HG02973 (cell line): ENCODE measurements at regions not wholly inside any gene's neighbourhood (a gene's known extent, or its start where the extent isn't known, plus 50 kb on each side); places are given as distances from the start of the nearest gene placed in this dataset.
"Not testable (repeated sequence)": the region's sequence is repeated elsewhere in the genome, so short reads cannot be mapped to it uniquely, and the experiment has no call there.

ENCODE experiments used
- ATAC-seq: cut with Tn5 transposase; IDR thresholded peaks from one replicate; pipeline ENCODE4 v1.9.1; 2021; ENCODE audit warnings: moderate library complexity; ENCODE audit not compliant: unreplicated experiment

DNA sequence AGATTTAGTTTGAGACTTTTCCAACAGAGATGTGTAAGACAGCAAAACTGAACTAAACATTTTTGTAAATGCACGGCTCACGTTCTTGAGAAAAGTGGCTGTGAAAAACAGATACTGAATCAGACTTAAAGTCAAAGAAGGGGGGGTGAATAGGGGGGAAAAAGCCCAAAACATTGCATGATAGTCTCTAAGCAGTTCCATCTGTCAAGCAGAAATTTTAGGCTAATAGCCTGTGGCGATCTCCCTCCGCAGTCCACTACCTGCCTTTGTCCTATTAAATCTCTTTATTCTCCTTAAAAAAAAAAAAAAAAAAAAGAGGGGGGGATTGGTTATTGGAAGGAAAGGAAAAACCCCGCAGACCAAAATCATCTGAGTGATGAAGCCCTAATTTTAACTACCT, 217.6 kb upstream of the NFIA start:
- no peak for ATAC-seq

DNA sequence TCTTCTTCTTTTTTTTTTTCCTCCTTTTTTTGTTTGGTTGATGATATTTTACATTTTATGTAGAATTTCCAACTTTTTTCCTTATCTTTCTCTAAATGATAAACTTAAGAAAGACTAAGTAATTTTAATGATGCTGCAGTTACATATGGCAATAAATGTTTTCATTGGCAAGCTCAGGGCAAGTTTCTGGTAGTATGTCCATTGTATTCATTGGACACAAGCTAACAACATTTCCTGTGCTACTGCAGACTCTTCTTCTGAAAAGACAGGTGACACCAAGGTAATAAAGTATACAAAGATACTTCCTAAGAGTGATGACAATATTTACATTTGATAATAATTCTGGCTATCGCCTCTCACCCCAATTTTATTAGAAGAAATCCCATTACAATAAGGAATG, 219.2 kb upstream of the NFIA start:
- ATAC-seq = no peak

DNA sequence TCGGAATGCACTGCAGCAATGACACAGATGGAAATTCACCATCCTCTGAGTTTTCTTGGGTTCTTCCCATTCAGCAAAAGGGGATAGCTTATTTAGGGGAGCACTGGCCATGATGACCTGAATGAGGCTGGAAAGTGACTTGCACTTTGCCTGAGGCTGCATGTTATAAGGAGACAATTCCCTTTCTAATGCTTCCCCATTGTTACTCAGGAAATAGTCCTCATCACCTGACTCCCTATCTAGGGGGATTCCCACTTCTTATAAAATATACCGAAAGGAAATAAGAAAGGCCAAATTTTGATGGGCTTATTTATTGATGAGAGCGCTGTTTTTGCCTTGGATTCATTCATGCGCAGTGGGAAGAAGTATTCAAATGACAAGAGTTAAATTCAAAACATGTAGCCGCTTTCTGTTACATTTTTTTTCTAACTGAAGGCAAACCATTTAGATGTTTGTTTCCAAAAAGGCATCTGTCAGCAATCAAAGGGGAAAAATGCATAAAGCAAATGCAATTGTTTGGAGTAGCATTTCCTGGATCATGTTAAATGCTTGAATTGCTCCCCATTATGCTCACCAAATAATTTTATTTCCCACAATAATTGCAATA, 220.3 kb upstream of the NFIA start:
- ATAC-seq = no peak

DNA sequence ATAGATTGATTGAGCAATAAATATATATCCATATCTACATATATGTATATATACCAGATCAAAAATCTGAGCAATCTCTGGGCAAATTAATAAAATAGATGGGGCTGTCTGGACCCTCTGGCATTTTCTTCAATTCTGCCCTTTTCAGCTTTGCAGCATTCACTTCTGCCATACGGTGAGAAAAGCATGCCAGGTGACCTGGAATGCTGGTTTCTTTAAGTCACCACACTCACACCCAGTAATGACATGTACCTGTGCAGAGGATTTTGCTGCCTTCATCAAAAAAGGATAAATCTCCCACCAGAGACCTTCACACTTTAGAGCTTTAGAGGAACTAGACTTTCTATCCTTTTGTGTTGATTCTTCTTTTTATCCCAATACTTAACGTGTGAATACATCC, 223.2 kb upstream of the NFIA start:
- no peak for ATAC-seq

DNA sequence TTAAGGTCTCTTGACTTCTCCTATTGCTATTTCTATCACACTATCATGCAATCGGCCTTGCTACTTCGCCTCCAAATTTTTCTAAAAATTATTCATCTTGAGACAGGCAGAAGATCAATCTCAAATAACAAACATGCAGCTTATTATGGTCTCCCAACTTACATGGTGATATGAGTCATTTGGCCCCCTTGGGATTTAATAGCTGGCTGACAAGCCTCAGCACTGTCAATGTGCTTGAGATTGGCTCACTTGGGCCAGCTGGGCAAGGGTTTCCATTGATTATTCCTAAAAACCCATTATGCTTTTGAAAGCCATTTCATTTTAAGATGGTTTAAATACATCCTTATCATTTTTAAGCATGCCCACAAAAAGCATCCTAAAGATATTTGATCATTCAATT, 224.5 kb upstream of the NFIA start:
- ATAC-seq = no peak

DNA sequence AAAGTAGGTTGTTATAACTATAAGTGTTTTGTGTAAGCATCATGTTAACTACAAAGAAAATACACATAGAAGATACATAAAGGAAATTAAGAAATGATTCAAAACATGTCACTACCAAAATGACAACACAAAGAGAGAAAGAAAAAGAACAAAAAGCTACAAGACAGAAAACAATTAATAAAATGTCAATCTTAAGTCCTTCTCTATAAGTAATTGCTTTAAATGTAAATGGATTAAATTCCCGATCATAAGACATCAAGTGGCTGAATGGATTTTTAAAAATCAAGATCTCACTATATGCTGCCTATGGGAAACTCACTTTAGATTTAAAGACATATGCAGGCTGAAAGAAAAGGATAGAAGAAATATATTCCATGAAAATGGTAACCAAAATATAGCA, 232.3 kb upstream of the NFIA start:
- ATAC-seq = no peak

DNA sequence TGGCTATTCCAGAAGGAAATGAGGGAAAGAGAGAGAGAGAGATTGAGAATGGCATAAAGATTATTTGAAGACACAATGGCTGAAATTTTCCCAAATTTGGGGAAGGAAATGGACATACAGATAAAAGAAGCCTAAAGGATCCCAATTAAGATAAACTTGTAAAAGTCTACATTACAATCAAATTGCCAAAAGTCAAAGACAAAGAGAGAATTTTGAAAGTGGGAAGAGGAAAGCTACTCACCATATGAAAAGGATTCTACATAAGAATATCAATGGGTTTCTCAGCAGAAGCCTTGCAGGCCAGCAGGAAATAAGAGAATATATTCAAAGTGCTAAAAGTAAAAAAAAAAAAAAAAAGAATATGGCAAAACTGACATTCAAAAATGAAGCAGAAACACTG, 233.0 kb upstream of the NFIA start:
- ATAC-seq = no peak

DNA sequence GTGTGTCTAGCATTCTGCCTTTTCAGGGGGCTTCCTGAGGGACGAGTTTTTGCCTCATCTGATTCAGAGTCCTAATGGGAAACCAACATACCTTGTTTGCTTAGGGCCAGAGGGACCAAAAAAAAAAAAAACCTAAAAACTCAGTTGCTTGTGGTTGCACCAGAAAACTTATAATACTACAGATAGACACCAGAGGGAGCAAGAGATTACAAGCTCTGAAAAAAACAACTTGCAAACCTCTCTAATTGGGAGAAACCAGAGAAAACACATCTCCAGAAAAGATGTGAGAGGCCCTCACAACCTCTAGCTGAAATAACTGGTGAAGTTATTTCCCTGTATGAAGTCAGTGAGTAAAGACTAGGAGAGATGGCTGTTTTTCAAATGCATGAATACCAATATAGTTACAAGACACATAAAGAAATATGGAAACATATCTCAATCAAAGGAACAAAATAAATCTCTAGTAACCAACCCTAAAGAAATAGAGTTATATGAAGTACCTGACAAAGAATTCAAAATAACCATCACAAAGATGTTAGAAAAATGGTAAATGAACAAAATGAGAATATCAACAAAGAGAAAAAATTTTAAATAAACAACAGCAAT, 233.7 kb upstream of the NFIA start:
- no peak for ATAC-seq

DNA sequence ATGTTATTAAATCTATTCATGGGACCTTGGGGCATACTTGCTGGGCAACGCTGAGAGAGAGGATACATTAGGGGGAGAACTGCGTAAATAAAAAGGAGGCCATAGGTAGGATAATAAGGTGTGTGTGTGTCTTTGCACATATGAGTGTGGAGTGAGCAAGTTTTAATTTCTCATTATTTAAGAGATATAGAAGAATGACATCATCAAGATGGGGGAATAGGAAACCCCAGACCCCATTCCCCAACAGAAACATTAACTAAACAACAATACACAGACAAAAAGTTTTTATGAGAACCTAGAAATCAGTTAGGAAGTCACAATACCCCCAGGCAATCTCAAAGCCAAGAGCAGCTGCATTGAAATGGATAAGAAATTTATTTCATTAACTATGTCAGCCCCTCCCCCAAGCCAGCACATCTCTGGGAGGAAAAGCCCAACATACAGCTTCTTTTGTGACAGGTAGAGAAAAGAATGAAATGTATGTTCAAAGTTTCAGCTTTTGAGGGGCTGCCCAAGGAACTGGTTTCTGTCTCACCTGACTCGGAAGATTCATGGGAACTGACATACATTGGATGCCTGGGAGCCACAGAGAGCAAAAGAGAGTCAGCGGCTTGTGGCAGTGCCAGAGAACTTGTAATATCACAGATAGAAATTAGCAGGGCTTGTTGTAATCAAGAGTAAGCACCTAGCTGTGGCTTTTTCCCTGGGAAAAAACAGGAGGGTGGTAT, 234.3 kb upstream of the NFIA start:
- no peak for ATAC-seq

DNA sequence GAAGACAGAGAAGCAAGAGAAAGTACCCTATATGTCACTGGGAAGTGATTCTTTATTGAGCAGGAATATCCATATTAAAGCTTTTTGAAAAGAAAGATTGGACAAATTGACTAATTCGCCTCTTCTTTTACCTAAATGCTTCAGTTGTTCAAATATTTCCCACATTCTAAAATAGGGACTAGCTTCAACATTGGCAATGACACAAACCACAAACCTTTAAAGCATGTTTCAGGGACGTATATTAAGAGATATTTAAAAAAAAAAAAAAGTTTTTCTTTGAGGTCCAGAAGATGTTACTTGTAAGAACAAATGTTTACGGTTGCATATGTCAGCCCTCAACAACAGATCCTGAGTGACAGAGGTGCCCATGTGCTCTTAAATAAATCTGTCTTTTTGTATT, 235.0 kb upstream of the NFIA start:
- no peak for ATAC-seq

DNA sequence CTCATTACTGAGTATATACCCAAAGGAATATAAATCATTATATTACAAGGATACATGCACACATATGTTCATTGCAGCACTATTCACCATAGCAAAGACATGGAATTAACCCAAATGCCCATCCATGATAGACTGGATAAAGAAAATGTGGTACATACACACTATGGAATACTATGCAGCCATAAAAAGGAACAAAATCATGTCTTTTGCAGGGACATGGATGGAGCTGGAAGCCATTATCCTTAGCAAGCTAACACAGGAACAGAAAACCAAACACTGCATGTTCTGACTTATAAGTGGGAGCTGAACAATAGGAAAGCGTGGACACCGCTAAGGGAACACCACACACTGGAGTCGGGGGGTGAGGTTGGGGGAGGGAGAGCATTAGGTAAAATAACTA, 236.7 kb upstream of the NFIA start:
- not testable (repeated sequence) for ATAC-seq

DNA sequence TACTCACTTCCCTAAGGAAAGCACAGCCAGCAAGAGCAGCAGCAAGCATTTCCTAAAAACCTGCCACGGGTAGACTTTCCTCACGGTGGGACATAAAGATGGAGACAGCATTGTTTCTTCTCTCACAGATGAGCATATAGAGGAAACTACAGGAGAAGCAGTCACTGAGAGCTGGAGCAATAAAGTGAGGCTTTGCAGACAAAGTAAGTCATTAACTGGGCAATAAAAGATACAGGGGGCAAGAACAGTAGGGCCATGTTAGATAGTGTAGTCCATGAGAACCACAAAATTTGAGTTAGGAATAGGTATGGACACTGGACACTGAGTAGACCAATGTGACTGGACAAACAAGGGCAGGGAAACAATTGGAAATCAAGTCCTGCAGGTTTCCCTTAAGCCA, 240.1 kb upstream of the NFIA start:
- no peak for ATAC-seq

DNA sequence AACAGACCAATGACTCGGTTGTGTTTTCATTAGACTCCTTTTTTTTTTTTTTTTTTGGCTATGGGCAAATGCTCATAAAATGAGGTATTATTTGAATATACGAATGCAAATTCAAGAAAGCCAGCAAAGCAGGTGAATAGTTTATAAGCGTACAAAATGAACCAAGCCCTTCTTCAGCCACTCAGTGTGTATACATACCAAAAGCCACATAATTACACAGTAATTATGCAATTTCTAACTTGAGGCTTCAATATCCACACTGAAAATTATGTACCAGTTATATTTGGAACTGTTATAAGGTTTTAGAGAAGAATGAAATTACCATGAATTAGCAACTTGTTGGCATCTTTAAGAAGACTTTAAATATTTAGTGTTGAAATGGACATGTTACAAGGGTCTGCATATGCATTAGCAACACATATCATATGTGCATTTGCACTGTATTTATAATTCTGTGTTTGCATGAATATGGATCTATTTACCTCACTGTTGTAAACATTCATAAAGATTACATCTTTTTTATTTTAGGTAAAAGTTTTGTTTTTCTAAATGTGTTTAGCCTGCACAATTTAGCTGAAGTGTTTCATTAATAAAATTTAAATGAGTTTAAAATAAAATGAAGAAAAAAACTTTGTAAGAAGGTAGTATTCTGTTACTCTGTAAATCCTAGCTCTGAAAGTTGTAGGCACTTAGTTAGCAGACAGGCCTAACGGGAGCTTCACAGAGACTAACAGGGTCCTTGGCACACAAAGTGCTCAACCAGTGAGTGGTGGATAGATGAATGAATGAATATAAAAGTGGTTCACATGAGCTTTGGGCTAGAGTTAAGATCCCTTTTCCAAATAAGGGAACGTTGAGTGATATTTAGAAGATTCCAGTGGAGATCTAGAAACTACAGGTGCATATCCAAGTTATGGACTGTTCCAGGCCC, 241.0 kb upstream of the NFIA start:
- ATAC-seq = no peak

DNA sequence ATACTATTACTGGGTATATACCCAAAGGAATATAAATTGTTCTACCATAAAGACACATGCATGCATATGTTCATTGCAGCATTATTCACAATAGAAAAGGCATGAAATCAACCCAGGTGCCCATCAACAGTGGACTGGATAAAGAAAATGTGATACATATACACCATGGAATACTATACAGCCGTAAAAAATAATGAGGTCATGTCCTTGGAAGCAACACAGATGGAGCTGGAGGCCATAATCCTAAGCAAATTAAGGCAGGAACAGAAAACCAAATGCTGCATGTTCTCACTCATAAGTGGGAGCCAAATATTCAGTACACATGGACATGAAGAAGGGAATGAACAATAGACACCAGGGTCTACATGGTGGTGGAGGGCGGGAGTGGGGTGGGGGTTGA, 241.9 kb upstream of the NFIA start:
- not testable (repeated sequence) for ATAC-seq

DNA sequence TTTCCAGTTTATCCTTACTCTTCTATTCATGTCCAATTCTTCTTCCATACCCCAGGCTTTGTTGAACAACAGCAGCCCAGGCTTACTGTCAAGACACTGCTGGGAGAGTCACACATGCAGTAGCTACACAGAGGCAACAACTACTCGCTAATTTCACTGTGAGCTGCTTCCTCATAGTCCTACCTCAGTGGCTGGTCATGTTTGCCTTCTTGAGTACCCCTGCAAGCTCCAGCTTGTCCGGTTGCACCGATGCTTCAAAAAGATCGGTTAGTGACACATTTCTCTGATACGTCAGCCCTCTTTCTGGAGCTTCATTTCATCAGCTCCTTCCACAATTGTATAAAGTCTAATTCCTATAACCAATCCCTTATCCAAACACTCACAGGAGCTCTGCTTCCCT, 246.7 kb upstream of the NFIA start:
- ATAC-seq = no peak

DNA sequence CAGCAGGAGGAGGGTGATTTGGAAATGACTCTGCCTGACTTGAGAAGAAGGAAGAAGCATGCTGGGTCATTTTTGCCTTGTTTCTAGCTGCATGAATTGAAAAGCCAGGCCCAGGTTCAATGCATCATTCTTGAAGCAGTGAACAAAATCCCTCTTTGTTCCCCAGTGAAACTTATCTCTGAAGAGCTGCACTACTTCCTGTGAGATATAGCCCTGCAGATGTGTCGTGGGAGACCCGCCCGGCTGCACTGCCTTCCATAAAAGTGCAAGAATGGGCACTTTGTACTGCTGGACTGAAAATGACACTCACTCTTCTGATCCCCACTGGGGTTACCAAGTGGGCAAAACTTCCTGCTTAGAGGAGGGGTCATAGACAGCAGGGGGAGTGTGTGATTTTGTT, 249.2 kb upstream of the NFIA start:
- no peak for ATAC-seq

DNA sequence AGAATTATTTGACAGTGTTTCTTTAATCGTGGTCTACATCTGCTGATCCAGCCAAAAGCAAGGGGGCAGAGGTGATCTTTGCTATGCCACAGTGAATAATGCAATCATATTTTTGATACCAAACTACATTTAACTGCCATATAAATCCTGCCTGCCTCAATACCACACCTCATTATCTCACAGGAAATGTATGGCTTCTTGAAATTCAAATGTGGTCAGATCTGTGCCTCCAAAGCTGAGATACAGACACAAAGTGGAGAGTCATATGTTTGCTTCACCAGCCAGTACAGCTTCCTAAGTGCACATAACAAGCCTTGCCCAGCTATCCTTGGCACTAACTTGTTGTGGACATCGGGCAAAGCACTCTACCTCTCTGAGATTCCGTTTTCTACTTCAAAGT, 250.0 kb upstream of the NFIA start:
- ATAC-seq = no peak

DNA sequence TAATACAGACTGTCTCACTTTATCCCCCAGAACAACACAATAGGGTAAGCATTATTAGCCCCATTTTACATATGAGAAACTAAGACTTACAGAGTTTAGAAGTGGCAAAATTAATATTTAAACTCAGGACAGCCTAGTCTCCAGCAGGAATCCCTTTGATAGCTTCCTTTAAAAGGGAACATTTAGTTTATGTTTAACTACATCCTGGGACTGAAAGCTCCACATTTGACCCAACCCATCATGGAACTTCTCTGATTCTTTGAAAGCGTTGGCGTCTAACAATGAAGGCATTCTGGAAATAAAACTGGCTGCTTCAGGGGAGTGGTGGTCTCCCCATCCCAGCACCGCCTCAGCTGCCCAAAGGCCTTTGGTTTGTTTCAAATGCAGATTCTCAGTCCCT, 250.6 kb upstream of the NFIA start:
- no peak for ATAC-seq

DNA sequence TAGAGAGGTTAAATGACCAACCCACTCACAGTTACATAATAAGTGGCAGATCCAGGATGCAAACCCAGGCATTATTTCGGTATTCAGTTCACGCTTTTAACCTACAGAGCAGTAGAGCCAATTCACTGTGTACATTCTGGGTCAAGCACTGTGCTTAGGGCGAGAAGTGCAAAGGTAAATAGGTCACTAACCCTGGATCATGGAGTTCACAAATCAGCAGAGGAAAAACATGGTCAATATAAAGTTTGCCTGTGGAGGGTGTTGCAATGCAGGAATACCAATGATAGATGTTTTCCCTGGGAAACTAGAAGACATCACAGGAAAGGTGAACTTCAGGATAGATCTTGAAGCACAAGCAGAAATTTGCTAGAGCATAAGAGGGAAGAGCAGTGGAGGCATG, 253.4 kb upstream of the NFIA start:
- ATAC-seq = no peak

DNA sequence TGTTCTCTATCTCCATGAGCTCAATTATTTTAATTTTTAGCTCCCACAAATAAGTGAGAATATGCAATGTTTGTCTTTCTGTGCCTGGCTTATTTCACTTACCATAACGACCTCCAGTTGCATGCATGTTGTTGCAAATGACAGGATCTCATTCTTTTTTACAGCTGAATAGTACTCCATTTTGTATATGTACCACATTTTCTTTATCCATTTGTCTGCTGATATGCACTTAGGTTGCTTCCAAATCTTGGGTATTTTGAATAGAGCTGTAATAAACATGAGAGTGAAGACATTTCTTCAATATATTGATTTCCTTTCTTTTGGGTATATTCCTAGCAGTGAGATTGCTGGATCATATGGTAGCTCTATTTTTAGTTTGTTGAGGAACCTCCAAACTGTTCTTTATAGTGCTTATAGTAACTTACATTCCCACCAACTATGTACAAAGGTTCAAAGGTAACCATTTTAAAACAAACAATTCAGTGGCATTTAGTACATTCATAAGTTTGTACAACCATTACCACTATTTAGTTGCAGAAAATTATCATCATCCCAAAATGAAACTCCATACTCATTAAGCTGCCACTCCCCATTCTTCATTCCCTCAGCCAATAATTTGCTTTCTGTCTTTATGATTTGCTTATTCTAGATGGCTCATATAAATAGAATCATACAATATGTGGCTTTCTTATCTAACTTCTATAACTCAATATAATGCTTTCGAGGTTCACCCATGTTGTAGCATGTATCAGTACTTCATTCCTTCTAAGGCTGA, 255.9 kb upstream of the NFIA start:
- ATAC-seq = no peak

DNA sequence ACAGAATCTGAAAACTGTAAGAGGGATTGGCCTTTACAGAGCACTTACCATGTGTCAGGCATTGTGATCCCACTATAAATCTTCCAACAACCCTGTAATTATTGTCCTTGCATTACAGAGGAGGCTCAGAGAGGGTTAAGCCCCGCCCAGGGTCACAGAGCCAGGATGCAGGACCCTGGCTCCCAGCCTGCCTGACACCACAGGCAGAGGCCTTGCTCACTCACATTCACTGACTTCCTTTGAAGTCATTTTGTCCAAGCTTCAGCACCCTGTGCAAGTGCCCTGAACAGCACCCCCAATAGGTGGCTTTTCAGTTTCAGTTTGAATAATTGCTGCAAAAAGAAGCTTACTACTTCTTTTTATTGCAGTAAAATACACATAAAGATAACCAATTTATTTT, 256.8 kb upstream of the NFIA start:
- no peak for ATAC-seq
